ENCODE measurements at regions not wholly inside any gene's neighbourhood (a gene's known extent, or its start where the extent isn't known, plus 50 kb on each side); places are given as distances from the start of the nearest gene placed in this dataset.
A peak's percentile ranks its signal among the peaks of the same experiment; 100 is the strongest.
"Not testable (repeated sequence)": the region's sequence is repeated elsewhere in the genome, so short reads cannot be mapped to it uniquely, and the experiment has no call there.

GRCh38 chr2:156003780-156004179 is 328.7 kb downstream of the NR4A2 start:
- no peaks in the 10 kb centered on the region for H3K4me1 ChIP-seq (ENCODE audit: control insufficient read depth, insufficient read depth, low read length)
- no peaks in the 10 kb centered on the region for H3K36me3 ChIP-seq (ENCODE audit: control insufficient read depth, insufficient read depth, low read length)
- no peak overlapping the region for H3K4me3 ChIP-seq (ENCODE audit: low read depth, low read length)
- no peaks in the 10 kb centered on the region for H3K9me3 ChIP-seq (ENCODE audit: control insufficient read depth, insufficient read depth, low read length)
- WGBS (ENCODE audit: insufficient coverage) = 40% methylated on average over 1 of the region's 4 CpGs
- DNase-seq (ENCODE audit: low read depth in 4 of 6, low spot score in 6 of 6) = no peak
- H3K27ac ChIP-seq (ENCODE audit: low read depth, low read length) = no peak overlapping the region
- no peaks in the 10 kb centered on the region for H3K27me3 ChIP-seq (ENCODE audit: control insufficient read depth, insufficient read depth, low read length)

GRCh38 chr2:156001851-156002250 is 330.7 kb downstream of the NR4A2 start:
- Histone ChIP-seq H3K9me3 (ENCODE audit: control insufficient read depth, insufficient read depth, low read length) (no peaks in the 10 kb centered on the region), H3K27ac (ENCODE audit: low read depth, low read length) (no peak overlapping the region), H3K27me3 (ENCODE audit: control insufficient read depth, insufficient read depth, low read length) (no peaks in the 10 kb centered on the region), H3K36me3 (ENCODE audit: control insufficient read depth, insufficient read depth, low read length) (no peaks in the 10 kb centered on the region), H3K4me1 (ENCODE audit: control insufficient read depth, insufficient read depth, low read length) (no peaks in the 10 kb centered on the region), H3K4me3 (ENCODE audit: low read depth, low read length) (no peak overlapping the region)
- no peak for DNase-seq (ENCODE audit: low read depth in 4 of 6, low spot score in 6 of 6)
- WGBS (ENCODE audit: insufficient coverage) = no CpG with 5 or more reads among the region's 1 CpG

- Histone ChIP-seq H3K4me3 (ENCODE audit: low read depth, low read length) (no peak overlapping the region), H3K36me3 (ENCODE audit: control insufficient read depth, insufficient read depth, low read length) (no peaks in the 10 kb centered on the region), H3K27ac (ENCODE audit: low read depth, low read length) (no peak overlapping the region), H3K9me3 (ENCODE audit: control insufficient read depth, insufficient read depth, low read length) (peaks cover 1% of the 10 kb centered on the region), H3K4me1 (ENCODE audit: control insufficient read depth, insufficient read depth, low read length) (no peaks in the 10 kb centered on the region), H3K27me3 (ENCODE audit: control insufficient read depth, insufficient read depth, low read length) (no peaks in the 10 kb centered on the region)
- WGBS (ENCODE audit: insufficient coverage) = no CpG with 5 or more reads among the region's 2 CpGs
- no peak for DNase-seq (ENCODE audit: low read depth in 4 of 6, low spot score in 6 of 6)
These were observed 335.0 kb downstream of the NR4A2 start for GRCh38 chr2:155997538-155997937.

- Histone ChIP-seq H3K4me3 (ENCODE audit: low read depth, low read length) (no peak overlapping the region), H3K4me1 (ENCODE audit: control insufficient read depth, insufficient read depth, low read length) (no peaks in the 10 kb centered on the region), H3K9me3 (ENCODE audit: control insufficient read depth, insufficient read depth, low read length) (peaks cover 1% of the 10 kb centered on the region), H3K27ac (ENCODE audit: low read depth, low read length) (no peak overlapping the region), H3K27me3 (ENCODE audit: control insufficient read depth, insufficient read depth, low read length) (no peaks in the 10 kb centered on the region), H3K36me3 (ENCODE audit: control insufficient read depth, insufficient read depth, low read length) (no peaks in the 10 kb centered on the region)
- no peak for DNase-seq (ENCODE audit: low read depth in 4 of 6, low spot score in 6 of 6)
- no CpG with 5 or more reads among the region's 1 CpG for WGBS (ENCODE audit: insufficient coverage)
These were observed 338.2 kb downstream of the NR4A2 start for GRCh38 chr2:155994315-155994714.

GRCh38 chr2:155983845-155984244 is 348.7 kb downstream of the NR4A2 start:
- Histone ChIP-seq H3K4me1 (ENCODE audit: control insufficient read depth, insufficient read depth, low read length) (no peaks in the 10 kb centered on the region), H3K36me3 (ENCODE audit: control insufficient read depth, insufficient read depth, low read length) (no peaks in the 10 kb centered on the region), H3K9me3 (ENCODE audit: control insufficient read depth, insufficient read depth, low read length) (no peaks in the 10 kb centered on the region), H3K27me3 (ENCODE audit: control insufficient read depth, insufficient read depth, low read length) (no peaks in the 10 kb centered on the region), H3K27ac (ENCODE audit: low read depth, low read length) (no peak overlapping the region), H3K4me3 (ENCODE audit: low read depth, low read length) (no peak overlapping the region)
- WGBS (ENCODE audit: insufficient coverage) = no CpG with 5 or more reads among the region's 1 CpG
- no peak for DNase-seq (ENCODE audit: low read depth in 4 of 6, low spot score in 6 of 6)

GRCh38 chr2:155982135-155982534 is 350.4 kb downstream of the NR4A2 start:
- H3K4me1 ChIP-seq (ENCODE audit: control insufficient read depth, insufficient read depth, low read length) = no peaks in the 10 kb centered on the region
- no peak overlapping the region for H3K4me3 ChIP-seq (ENCODE audit: low read depth, low read length)
- no peak overlapping the region for H3K27ac ChIP-seq (ENCODE audit: low read depth, low read length)
- no peak for DNase-seq (ENCODE audit: low read depth in 4 of 6, low spot score in 6 of 6)
- H3K36me3 ChIP-seq (ENCODE audit: control insufficient read depth, insufficient read depth, low read length) = no peaks in the 10 kb centered on the region
- WGBS (ENCODE audit: insufficient coverage) = no CpG with 5 or more reads among the region's 1 CpG
- no peaks in the 10 kb centered on the region for H3K9me3 ChIP-seq (ENCODE audit: control insufficient read depth, insufficient read depth, low read length)
- no peaks in the 10 kb centered on the region for H3K27me3 ChIP-seq (ENCODE audit: control insufficient read depth, insufficient read depth, low read length)

GRCh38 chr2:155980941-155981560 is 351.5 kb downstream of the NR4A2 start:
- DNase-seq (ENCODE audit: low read depth in 4 of 6, low spot score in 6 of 6) = no peak
- Histone ChIP-seq H3K4me1 (ENCODE audit: control insufficient read depth, insufficient read depth, low read length) (no peaks in the 10 kb centered on the region), H3K36me3 (ENCODE audit: control insufficient read depth, insufficient read depth, low read length) (no peaks in the 10 kb centered on the region), H3K9me3 (ENCODE audit: control insufficient read depth, insufficient read depth, low read length) (no peaks in the 10 kb centered on the region), H3K27me3 (ENCODE audit: control insufficient read depth, insufficient read depth, low read length) (no peaks in the 10 kb centered on the region), H3K4me3 (ENCODE audit: low read depth, low read length) (no peak overlapping the region), H3K27ac (ENCODE audit: low read depth, low read length) (no peak overlapping the region)
- 75% methylated on average over 1 of the region's 3 CpGs for WGBS (ENCODE audit: insufficient coverage)

- no peaks in the 10 kb centered on the region for H3K4me1 ChIP-seq (ENCODE audit: control insufficient read depth, insufficient read depth, low read length)
- H3K9me3 ChIP-seq (ENCODE audit: control insufficient read depth, insufficient read depth, low read length) = no peaks in the 10 kb centered on the region
- peak overlapping the region; percentile 64 for H3K27ac ChIP-seq (ENCODE audit: low read depth, low read length)
- DNase-seq (ENCODE audit: low read depth in 4 of 6, low spot score in 6 of 6) = peak in 1 of 6 donors; percentile 8
- no peak overlapping the region for H3K4me3 ChIP-seq (ENCODE audit: low read depth, low read length)
- H3K27me3 ChIP-seq (ENCODE audit: control insufficient read depth, insufficient read depth, low read length) = no peaks in the 10 kb centered on the region
- H3K36me3 ChIP-seq (ENCODE audit: control insufficient read depth, insufficient read depth, low read length) = no peaks in the 10 kb centered on the region
These were observed 356.8 kb downstream of the NR4A2 start for GRCh38 chr2:155975734-155976133.

GRCh38 chr2:155972916-155973315 is 359.6 kb downstream of the NR4A2 start:
- H3K4me1 ChIP-seq (ENCODE audit: control insufficient read depth, insufficient read depth, low read length) = no peaks in the 10 kb centered on the region
- H3K9me3 ChIP-seq (ENCODE audit: control insufficient read depth, insufficient read depth, low read length) = no peaks in the 10 kb centered on the region
- H3K36me3 ChIP-seq (ENCODE audit: control insufficient read depth, insufficient read depth, low read length) = no peaks in the 10 kb centered on the region
- no CpG with 5 or more reads among the region's 2 CpGs for WGBS (ENCODE audit: insufficient coverage)
- no peaks in the 10 kb centered on the region for H3K27me3 ChIP-seq (ENCODE audit: control insufficient read depth, insufficient read depth, low read length)
- no peak overlapping the region for H3K4me3 ChIP-seq (ENCODE audit: low read depth, low read length)
- H3K27ac ChIP-seq (ENCODE audit: low read depth, low read length) = no peak overlapping the region
- DNase-seq (ENCODE audit: low read depth in 4 of 6, low spot score in 6 of 6) = no peak

- not testable (repeated sequence) for DNase-seq (ENCODE audit: low read depth in 4 of 6, low spot score in 6 of 6); H3K4me1 ChIP-seq (ENCODE audit: control insufficient read depth, insufficient read depth, low read length); H3K36me3 ChIP-seq (ENCODE audit: control insufficient read depth, insufficient read depth, low read length); H3K27ac ChIP-seq (ENCODE audit: low read depth, low read length); H3K27me3 ChIP-seq (ENCODE audit: control insufficient read depth, insufficient read depth, low read length); H3K4me3 ChIP-seq (ENCODE audit: low read depth, low read length); H3K9me3 ChIP-seq (ENCODE audit: control insufficient read depth, insufficient read depth, low read length)
- 88% methylated on average over 7 of the region's 18 CpGs for WGBS (ENCODE audit: insufficient coverage)
These were observed 366.5 kb downstream of the NR4A2 start for GRCh38 chr2:155966064-155966471.
